Spleen (tissue), 11 donors: ENCODE measurements at regions not wholly inside any gene's neighbourhood (a gene's known extent, or its start where the extent isn't known, plus 50 kb on each side); places are given as distances from the start of the nearest gene placed in this dataset.

Experiments used
- DNase-seq: peaks from one replicate; pipeline ENCODE4 v3.0.0-alpha.2; 2020
- H3K27ac ChIP-seq, 8 donors: fragments of 200-600 bp; sonication (generic) in 7 of 8; 1 replicate in 4 of 8; 2 replicates in 4 of 8; pipeline versions ENCODE4 v1.5.0 to v1.8.0; 2016 to 2021; ENCODE audit warnings: inconsistent platforms in 4 of 8, mild to moderate bottlenecking in 4 of 8, moderate library complexity in 1 of 8
- H3K27me3 ChIP-seq, 7 donors: fragments of 200-600 bp; sonication (generic) in 6 of 7; replicated peaks in 1 of 7; 1 replicate in 4 of 7; 2 replicates in 3 of 7; pipeline versions ENCODE4 v1.5.0 to v1.8.0; 2016 to 2021; ENCODE audit warnings: inconsistent platforms in 3 of 7, mild to moderate bottlenecking in 1 of 7
- H3K36me3 ChIP-seq, 6 donors: fragments of 200-600 bp; sonication (generic) in 5 of 6; 1 replicate in 4 of 6; 2 replicates in 2 of 6; pipeline versions ENCODE4 v1.5.0 to v1.8.0; 2016 to 2021; ENCODE audit warnings: inconsistent platforms in 2 of 6
- H3K4me1 ChIP-seq, 6 donors: fragments of 200-600 bp; sonication (generic) in 5 of 6; 1 replicate in 3 of 6; 2 replicates in 3 of 6; pipeline versions ENCODE4 v1.5.0 to v1.8.0; 2016 to 2021; ENCODE audit warnings: inconsistent platforms in 3 of 6
- H3K4me3 ChIP-seq, 8 donors: fragments of 200-600 bp; sonication (generic) in 7 of 8; 1 replicate in 4 of 8; 2 replicates in 4 of 8; pipeline versions ENCODE4 v1.5.0 to v1.8.0; 2016 to 2021; ENCODE audit warnings: inconsistent platforms in 4 of 8, mild to moderate bottlenecking in 4 of 8, moderate library complexity in 2 of 8
- H3K9me3 ChIP-seq, 8 donors: fragments of 200-600 bp; sonication (generic) in 7 of 8; 1 replicate in 4 of 8; 2 replicates in 4 of 8; pipeline versions ENCODE4 v1.5.0 to v1.8.0; 2016 to 2021; ENCODE audit warnings: inconsistent platforms in 4 of 8
- CTCF ChIP-seq, 11 experiments: fragments of 200-600 bp in 7 of 11; fragments of 450-650 bp in 4 of 11; sonication (generic) in 4 of 11; IDR thresholded peaks in 8 of 11; conservative IDR thresholded peaks in 3 of 11; 1 replicate in 7 of 11; 2 replicates in 4 of 11; pipeline versions ENCODE4 v1.4.0 to v1.8.0; 2016 to 2021; ENCODE audit warnings: antibody characterized with exemption in 11 of 11, inconsistent platforms in 4 of 11, mild to moderate bottlenecking in 1 of 11
- POLR2A ChIP-seq, 3 donors: fragments of 450-650 bp; IDR thresholded peaks; one replicate each; pipeline ENCODE4 v1.5.1; 2017; ENCODE audit warnings: antibody characterized with exemption in 3 of 3, mild to moderate bottlenecking in 1 of 3
- POLR2AphosphoS5 ChIP-seq, 3 donors: sonication (generic); formaldehyde crosslinking; IDR thresholded peaks; one replicate each; pipeline ENCODE4 v1.5.1; 2017; ENCODE audit warnings: antibody characterized with exemption in 3 of 3
- WGBS, 5 donors: extraction: QIAGEN DNeasy Blood & Tissue Kit in 3 of 5; methylation state at CpG; one replicate each; pipeline versions ENCODE4 v1.1.5 to v1.1.7; 2013 to 2018; 5-methylcytosine and 5-hydroxymethylcytosine counted together
- intact Hi-C: fragments of 100-400 bp; cut with DNase I; formaldehyde crosslinking; loops from one replicate; pipeline ENCODE4 v1.15.0; 2023; ENCODE audit warnings: low total_unique reads
- donor health status: healthy with polysubstance abuse.
- donor health status: DM: no; HTN: no; CAD: no; lungs with moderate emphysema.
- donor health status: DM: no; HTN: no; CAD: no.
- donor health status: Bipolar disorder and iron deficiency.
- donor health status: healthy.
- donor health status: DM: no; HTN: no; CAD: no.
- donor health status: DM: yes; HTN: yes; CAD: no.

DNA sequence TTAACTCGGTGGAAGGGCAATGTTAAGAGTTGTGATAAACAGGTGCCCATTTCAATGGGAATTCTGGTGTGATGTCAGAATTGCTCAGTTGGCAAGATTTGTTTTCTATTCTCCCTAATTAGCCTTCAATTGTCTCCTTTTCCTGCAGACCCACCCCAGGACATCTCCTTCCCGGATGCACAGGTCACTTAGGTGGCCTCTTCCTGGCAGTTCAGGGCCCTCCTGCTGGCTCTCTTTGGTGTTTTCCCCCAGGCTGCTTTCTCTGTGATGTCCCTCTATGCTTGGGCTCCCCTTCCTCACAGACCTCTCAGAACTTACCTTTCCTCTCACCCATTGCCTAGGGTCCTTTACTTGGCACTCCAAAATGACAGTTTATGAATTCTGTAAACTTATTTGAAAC lies 126.3 kb downstream of the GPAT3 start:
- H3K27me3 ChIP-seq: peaks cover 0 to 7% (median 0%) of the 10 kb centered on the region in 7 donors
- intact Hi-C loops: no loop called here
- TF ChIP-seq CTCF (IDR thresholded peaks at IDR 0.05 in 8 of 11, conservative IDR thresholded peaks at IDR 0.05 in 3 of 11) (no peak), POLR2AphosphoS5 (IDR thresholded peaks at IDR 0.05) (no peak), POLR2A (IDR thresholded peaks at IDR 0.05) (no peak)
- H3K9me3 ChIP-seq: no peaks in the 10 kb centered on the region
- peak overlapping the region in 1 of 8 donors; percentile 51 for H3K27ac ChIP-seq
- H3K4me1 ChIP-seq: peaks cover 0 to 8% (median 0%) of the 10 kb centered on the region in 6 donors
- H3K4me3 ChIP-seq: no peak overlapping the region
- whole genome bisulfite sequencing, 5 donors: 50 to 86% (median 76%) methylated on average over 2 of the region's 2 CpGs
- no peaks in the 10 kb centered on the region for H3K36me3 ChIP-seq
- DNase-seq: no peak

DNA sequence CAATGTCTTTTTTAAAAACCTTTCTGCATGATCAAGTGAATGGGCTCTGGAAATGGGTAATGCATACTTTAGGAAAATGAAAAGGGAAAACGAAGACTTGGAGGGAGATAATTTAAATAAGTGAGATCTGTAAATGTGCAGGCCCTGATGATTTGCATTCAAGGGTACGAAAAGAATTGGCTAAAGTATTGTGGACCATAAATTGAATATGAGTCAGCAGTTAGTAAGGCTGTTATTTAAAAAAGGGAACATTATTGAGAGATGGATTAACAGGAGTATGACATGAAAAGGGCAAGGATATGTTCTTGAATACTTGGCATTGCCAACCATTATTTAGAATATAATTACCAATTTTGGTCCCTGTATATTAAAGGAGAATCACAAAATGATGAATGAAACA lies 125.5 kb downstream of the GPAT3 start:
- WGBS, 5 donors: 70 to 94% (median 84%) methylated on average over 2 of the region's 2 CpGs
- Histone ChIP-seq H3K4me1 (peaks cover 0 to 8% (median 0%) of the 10 kb centered on the region in 6 donors), H3K9me3 (no peaks in the 10 kb centered on the region), H3K4me3 (no peak overlapping the region), H3K36me3 (no peaks in the 10 kb centered on the region), H3K27ac (peak overlapping the region in 1 of 8 donors; percentile 51), H3K27me3 (peaks cover 0 to 5% (median 0%) of the 10 kb centered on the region in 7 donors)
- intact Hi-C loops: no loop called here
- TF ChIP-seq POLR2AphosphoS5 (IDR thresholded peaks at IDR 0.05) (no peak), POLR2A (IDR thresholded peaks at IDR 0.05) (no peak), CTCF (IDR thresholded peaks at IDR 0.05 in 8 of 11, conservative IDR thresholded peaks at IDR 0.05 in 3 of 11) (no peak)
- DNase-seq: no peak

DNA sequence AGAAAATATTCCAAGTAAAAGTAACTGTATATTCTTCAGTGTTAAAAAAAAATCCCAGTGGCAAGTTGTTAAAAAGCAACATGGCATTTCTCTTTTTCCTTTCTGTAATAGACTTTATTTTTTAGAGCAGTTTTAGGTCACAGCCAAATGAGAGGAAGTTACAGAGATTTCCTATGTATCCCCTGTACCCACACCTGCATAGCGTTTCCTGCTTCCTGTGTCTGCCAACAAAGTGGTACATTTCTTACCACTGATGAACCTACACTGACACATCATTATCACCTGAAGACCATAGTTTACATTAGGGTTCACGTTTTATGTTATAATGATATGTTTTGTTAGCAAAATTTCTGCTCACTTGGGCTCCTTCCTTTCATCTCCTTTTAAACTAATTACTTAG lies 124.7 kb downstream of the GPAT3 start:
- Histone ChIP-seq H3K27ac (no peak overlapping the region), H3K4me3 (no peak overlapping the region), H3K9me3 (no peaks in the 10 kb centered on the region), H3K27me3 (peaks cover 0 to under 1% (median 0%) of the 10 kb centered on the region in 7 donors), H3K4me1 (peaks cover 0 to 8% (median 0%) of the 10 kb centered on the region in 6 donors), H3K36me3 (no peaks in the 10 kb centered on the region)
- 30 to 35% (median 32%) methylated on average over 2 of the region's 2 CpGs for WGBS, 5 donors
- intact Hi-C loops: no loop called here
- DNase-seq: no peak
- TF ChIP-seq POLR2AphosphoS5 (IDR thresholded peaks at IDR 0.05): no peak
- no peak for TF ChIP-seq POLR2A (IDR thresholded peaks at IDR 0.05)
- no peak for TF ChIP-seq CTCF (IDR thresholded peaks at IDR 0.05 in 8 of 11, conservative IDR thresholded peaks at IDR 0.05 in 3 of 11)

- Histone ChIP-seq H3K4me3 (no peak overlapping the region), H3K4me1 (peaks cover 0 to 8% (median 0%) of the 10 kb centered on the region in 6 donors), H3K36me3 (no peaks in the 10 kb centered on the region), H3K27ac (no peak overlapping the region), H3K27me3 (peaks cover 0 to 7% (median 0%) of the 10 kb centered on the region in 7 donors), H3K9me3 (no peaks in the 10 kb centered on the region)
- 58 to 81% (median 76%) methylated on average over 7 of the region's 7 CpGs for WGBS, 5 donors
- TF ChIP-seq CTCF (IDR thresholded peaks at IDR 0.05 in 8 of 11, conservative IDR thresholded peaks at IDR 0.05 in 3 of 11) (no peak), POLR2AphosphoS5 (IDR thresholded peaks at IDR 0.05) (no peak), POLR2A (IDR thresholded peaks at IDR 0.05) (no peak)
- intact Hi-C loops: no loop called here
- no peak for DNase-seq
Observed at GRCh38 chr4:83658806-83659205, 122.9 kb downstream of the GPAT3 start.
